DMS 273 treated with DMSO at 0.1 percent for 48 hours (cell line): ENCODE measurements at regions not wholly inside any gene's neighbourhood (a gene's known extent, or its start where the extent isn't known, plus 50 kb on each side); places are given as distances from the start of the nearest gene placed in this dataset.

Experiments
- DNase-seq: peaks from one replicate; lab custom pipeline; 2025; lab: John Stamatoyannopoulos, UW

GRCh38 chr21:16538936-16539440, 809.2 kb downstream of the USP25 start:
- no peak for DNase-seq

GRCh38 chr21:16540966-16541727, 811.4 kb downstream of the USP25 start:
- no peak for DNase-seq

GRCh38 chr21:16550118-16550517, 820.3 kb downstream of the USP25 start:
- no peak for DNase-seq

- no peak for DNase-seq
These were observed 821.3 kb downstream of the USP25 start for GRCh38 chr21:16550917-16551741.

GRCh38 chr21:16552880-16553279, 823.1 kb downstream of the USP25 start:
- no peak for DNase-seq

GRCh38 chr21:16554503-16554902, 824.7 kb downstream of the USP25 start:
- DNase-seq = no peak

- no peak for DNase-seq
These were observed 833.3 kb downstream of the USP25 start for GRCh38 chr21:16563116-16563515.

GRCh38 chr21:16563795-16564194, 834.0 kb downstream of the USP25 start:
- no peak for DNase-seq

GRCh38 chr21:16568244-16568643, 838.5 kb downstream of the USP25 start:
- DNase-seq = no peak

GRCh38 chr21:16568661-16569060, 838.9 kb downstream of the USP25 start:
- DNase-seq = no peak

GRCh38 chr21:16569679-16570078, 839.9 kb downstream of the USP25 start:
- DNase-seq = no peak

GRCh38 chr21:16570171-16570570, 840.4 kb downstream of the USP25 start:
- no peak for DNase-seq

GRCh38 chr21:16570856-16571255, 841.1 kb downstream of the USP25 start:
- no peak for DNase-seq

- no peak for DNase-seq
These were observed 841.8 kb downstream of the USP25 start for GRCh38 chr21:16571594-16571993.

- DNase-seq = no peak
These were observed 842.2 kb downstream of the USP25 start for GRCh38 chr21:16572032-16572431.

- DNase-seq = no peak
These were observed 843.8 kb downstream of the USP25 start for GRCh38 chr21:16573578-16573977.

- DNase-seq = no peak
These were observed 848.2 kb downstream of the USP25 start for GRCh38 chr21:16577975-16578374.

- no peak for DNase-seq
These were observed 849.1 kb downstream of the USP25 start for GRCh38 chr21:16578912-16579311.

GRCh38 chr21:16579538-16579937, 849.8 kb downstream of the USP25 start:
- no peak for DNase-seq

- DNase-seq = no peak
These were observed 850.9 kb downstream of the USP25 start for GRCh38 chr21:16580661-16581060.

GRCh38 chr21:16583556-16583955, 853.8 kb downstream of the USP25 start:
- no peak for DNase-seq

- no peak for DNase-seq
These were observed 855.0 kb downstream of the USP25 start for GRCh38 chr21:16584756-16585155.

GRCh38 chr21:16585896-16586295, 856.1 kb downstream of the USP25 start:
- no peak for DNase-seq
